GM21360 (cell line): ENCODE measurements at regions not wholly inside any gene's neighbourhood (a gene's known extent, or its start where the extent isn't known, plus 50 kb on each side); places are given as distances from the start of the nearest gene placed in this dataset.
"Not testable (repeated sequence)": the region's sequence is repeated elsewhere in the genome, so short reads cannot be mapped to it uniquely, and the experiment has no call there.

Source experiments
- ATAC-seq: cut with Tn5 transposase; IDR thresholded peaks from one replicate; pipeline ENCODE4 v1.9.1; 2021; ENCODE audit warnings: mild to moderate bottlenecking, moderate library complexity; ENCODE audit not compliant: unreplicated experiment

GRCh38 chr3:80770106-80771074, 991.1 kb downstream of the GBE1 start:
- no peak for ATAC-seq

GRCh38 chr3:80769683-80770082, 991.8 kb downstream of the GBE1 start:
- ATAC-seq: no peak

- no peak for ATAC-seq
Measured at GRCh38 chr3:80767604-80768003, 993.8 kb downstream of the GBE1 start.

- no peak for ATAC-seq
Measured at GRCh38 chr3:80754969-80755368, 987.2 kb upstream of the ROBO1 start.

- ATAC-seq: no peak
Measured at GRCh38 chr3:80753021-80753420, 985.2 kb upstream of the ROBO1 start.

GRCh38 chr3:80750637-80751036, 982.8 kb upstream of the ROBO1 start:
- no peak for ATAC-seq

- no peak for ATAC-seq
Measured at GRCh38 chr3:80734920-80735319, 967.1 kb upstream of the ROBO1 start.

GRCh38 chr3:80734483-80734882, 966.7 kb upstream of the ROBO1 start:
- ATAC-seq: no peak

GRCh38 chr3:80733522-80734176, 965.9 kb upstream of the ROBO1 start:
- no peak for ATAC-seq

- ATAC-seq: not testable (repeated sequence)
Measured at GRCh38 chr3:80727561-80727960, 959.8 kb upstream of the ROBO1 start.

- ATAC-seq: not testable (repeated sequence)
Measured at GRCh38 chr3:80709597-80710322, 942.0 kb upstream of the ROBO1 start.

- no peak for ATAC-seq
Measured at GRCh38 chr3:80705290-80705689, 937.5 kb upstream of the ROBO1 start.

- ATAC-seq: no peak
Measured at GRCh38 chr3:80701349-80701748, 933.6 kb upstream of the ROBO1 start.

GRCh38 chr3:80697291-80697690, 929.5 kb upstream of the ROBO1 start:
- ATAC-seq: no peak

GRCh38 chr3:80696280-80696679, 928.5 kb upstream of the ROBO1 start:
- no peak for ATAC-seq

- ATAC-seq: no peak
Measured at GRCh38 chr3:80688814-80689213, 921.0 kb upstream of the ROBO1 start.

GRCh38 chr3:80682951-80683350, 915.2 kb upstream of the ROBO1 start:
- no peak for ATAC-seq

GRCh38 chr3:80682235-80682634, 914.4 kb upstream of the ROBO1 start:
- ATAC-seq: no peak

GRCh38 chr3:80677796-80678195, 910.0 kb upstream of the ROBO1 start:
- ATAC-seq: no peak

- no peak for ATAC-seq
Measured at GRCh38 chr3:80676866-80677265, 909.1 kb upstream of the ROBO1 start.

- ATAC-seq: no peak
Measured at GRCh38 chr3:80676261-80676660, 908.5 kb upstream of the ROBO1 start.
